ENCODE measurements at regions not wholly inside any gene's neighbourhood (a gene's known extent, or its start where the extent isn't known, plus 50 kb on each side); places are given as distances from the start of the nearest gene placed in this dataset.
"Not testable (repeated sequence)": the region's sequence is repeated elsewhere in the genome, so short reads cannot be mapped to it uniquely, and the experiment has no call there.

- no peak for FAIRE-seq
Measured at GRCh38 chr14:106174206-106174605, 647.8 kb downstream of the TMEM121 start.

GRCh38 chr14:106177266-106178246 lies 651.2 kb downstream of the TMEM121 start:
- DNase-seq (ENCODE audit: low read depth, low spot score); intact Hi-C loops (cut with micrococcal nuclease); H4K20me1 ChIP-seq (replicated peaks; ENCODE audit: control insufficient read depth, extremely low read depth, insufficient read depth, low read length); CTCF ChIA-PET; dilution Hi-C loops (cut with MboI; ENCODE audit: extremely low pct_ligation_motif_present, low sequenced_read_pairs); H3K27ac ChIP-seq (ENCODE audit: insufficient read depth, low read depth, low read length); H3K27me3 ChIP-seq (ENCODE audit: control insufficient read depth in 2 of 2, insufficient read depth in 2 of 2, low read length in 2 of 2); H3K4me1 ChIP-seq (ENCODE audit: control insufficient read depth, extremely low read depth, insufficient read depth, low read length); H3K36me3 ChIP-seq (ENCODE audit: control insufficient read depth in 2 of 2, extremely low read depth in 1 of 2, insufficient read depth in 2 of 2, low read length in 2 of 2); H2AFZ ChIP-seq (ENCODE audit: low read depth, low read length); POLR2A ChIA-PET; H3K4me2 ChIP-seq (ENCODE audit: insufficient read depth, low read length); FAIRE-seq; H3K9me1 ChIP-seq (replicated peaks; ENCODE audit: control insufficient read depth, extremely low read depth, insufficient read depth, low read length); H3K9me3 ChIP-seq (replicated peaks; ENCODE audit: control insufficient read depth, insufficient read depth, low read length); H3K4me3 ChIP-seq (replicated peaks in 1 of 3; ENCODE audit: insufficient read depth in 1 of 3, low read depth in 1 of 3, low read length in 3 of 3); BruUV-seq (replicated peaks); H3K79me2 ChIP-seq (ENCODE audit: control insufficient read depth, insufficient read depth, low read length); H3K9ac ChIP-seq (replicated peaks; ENCODE audit: extremely low read depth, insufficient read depth, low read length): not testable (repeated sequence)

More at GRCh38 chr14:106174206-106174605, 647.8 kb downstream of the TMEM121 start:
- no peak overlapping the region for H3K4me2 ChIP-seq (ENCODE audit: insufficient read depth, low read length)
- BruUV-seq (replicated peaks), result no TSS peak
- TF ChIP-seq POLR2AphosphoS5 (IDR thresholded peaks at IDR 0.05; ENCODE audit: insufficient read depth, low read depth, low read length) (no peak), EZH2 (IDR thresholded peaks at IDR 0.05; ENCODE audit: borderline replicate concordance, low read depth, low read length, severe bottlenecking) (no peak), GATA2 (IDR thresholded peaks at IDR 0.05; ENCODE audit: insufficient read depth, insufficient read length, low read depth, low read length) (no peak), FOS (IDR thresholded peaks at IDR 0.05; ENCODE audit: borderline replicate concordance, insufficient read depth, low read length) (no peak), POLR2A (IDR thresholded peaks at IDR 0.05; ENCODE audit: low read depth, low read length) (no peak), MYC (IDR thresholded peaks at IDR 0.05; ENCODE audit: low read depth, low read length) (no peak), JUN (IDR thresholded peaks at IDR 0.05; ENCODE audit: borderline replicate concordance, insufficient read depth, insufficient read length, low read depth) (no peak), MAX (IDR thresholded peaks at IDR 0.05; ENCODE audit: insufficient read depth, insufficient read length) (no peak)
- TF ChIP-seq, protein P1, sequence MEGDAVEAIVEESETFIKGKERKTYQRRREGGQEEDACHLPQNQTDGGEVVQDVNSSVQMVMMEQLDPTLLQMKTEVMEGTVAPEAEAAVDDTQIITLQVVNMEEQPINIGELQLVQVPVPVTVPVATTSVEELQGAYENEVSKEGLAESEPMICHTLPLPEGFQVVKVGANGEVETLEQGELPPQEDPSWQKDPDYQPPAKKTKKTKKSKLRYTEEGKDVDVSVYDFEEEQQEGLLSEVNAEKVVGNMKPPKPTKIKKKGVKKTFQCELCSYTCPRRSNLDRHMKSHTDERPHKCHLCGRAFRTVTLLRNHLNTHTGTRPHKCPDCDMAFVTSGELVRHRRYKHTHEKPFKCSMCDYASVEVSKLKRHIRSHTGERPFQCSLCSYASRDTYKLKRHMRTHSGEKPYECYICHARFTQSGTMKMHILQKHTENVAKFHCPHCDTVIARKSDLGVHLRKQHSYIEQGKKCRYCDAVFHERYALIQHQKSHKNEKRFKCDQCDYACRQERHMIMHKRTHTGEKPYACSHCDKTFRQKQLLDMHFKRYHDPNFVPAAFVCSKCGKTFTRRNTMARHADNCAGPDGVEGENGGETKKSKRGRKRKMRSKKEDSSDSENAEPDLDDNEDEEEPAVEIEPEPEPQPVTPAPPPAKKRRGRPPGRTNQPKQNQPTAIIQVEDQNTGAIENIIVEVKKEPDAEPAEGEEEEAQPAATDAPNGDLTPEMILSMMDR (IDR thresholded peaks at IDR 0.05; ENCODE audit: extremely low read depth in 1 of 2, insufficient read depth in 1 of 2, low read depth in 1 of 2, low read length in 2 of 2), result no peak
- H3K9me3 ChIP-seq (replicated peaks; ENCODE audit: control insufficient read depth, insufficient read depth, low read length), result no peaks in the 10 kb centered on the region
- no peaks in the 10 kb centered on the region for H3K9me1 ChIP-seq (replicated peaks; ENCODE audit: control insufficient read depth, extremely low read depth, insufficient read depth, low read length)
- no peak overlapping the region for H3K27ac ChIP-seq (ENCODE audit: insufficient read depth, low read depth, low read length)
- H3K36me3 ChIP-seq (ENCODE audit: control insufficient read depth in 2 of 2, extremely low read depth in 1 of 2, insufficient read depth in 2 of 2, low read length in 2 of 2), result no peaks in the 10 kb centered on the region
- H2AFZ ChIP-seq (ENCODE audit: low read depth, low read length), result no peak overlapping the region
- no peaks in the 10 kb centered on the region for H4K20me1 ChIP-seq (replicated peaks; ENCODE audit: control insufficient read depth, extremely low read depth, insufficient read depth, low read length)
- dilution Hi-C loops (cut with MboI; ENCODE audit: extremely low pct_ligation_motif_present, low sequenced_read_pairs), result no loop called here
- CTCF ChIA-PET, result no interaction called here
- H3K4me3 ChIP-seq (replicated peaks in 1 of 3; ENCODE audit: insufficient read depth in 1 of 3, low read depth in 1 of 3, low read length in 3 of 3), result no peak overlapping the region
- no peak for DNase-seq (ENCODE audit: low read depth, low spot score)
- H3K27me3 ChIP-seq (ENCODE audit: control insufficient read depth in 2 of 2, insufficient read depth in 2 of 2, low read length in 2 of 2), result no peaks in the 10 kb centered on the region
- no peaks in the 10 kb centered on the region for H3K79me2 ChIP-seq (ENCODE audit: control insufficient read depth, insufficient read depth, low read length)
- intact Hi-C loops (cut with micrococcal nuclease), result no loop called here
- POLR2A ChIA-PET, result no interaction called here
- H3K9ac ChIP-seq (replicated peaks; ENCODE audit: extremely low read depth, insufficient read depth, low read length), result no peak overlapping the region
- no peaks in the 10 kb centered on the region for H3K4me1 ChIP-seq (ENCODE audit: control insufficient read depth, extremely low read depth, insufficient read depth, low read length)

Measured in endothelial cell of umbilical vein (primary cell).